ENCODE measurements at regions not wholly inside any gene's neighbourhood (a gene's known extent, or its start where the extent isn't known, plus 50 kb on each side); places are given as distances from the start of the nearest gene placed in this dataset.

GRCh38 chr7:145753004-145753403 is 363.6 kb upstream of the CNTNAP2 start:
- H3K79me2 ChIP-seq (ENCODE audit: control insufficient read depth, insufficient read depth, low read length) = no peaks in the 10 kb centered on the region
- H3K4me3 Mint-ChIP-seq = no peak overlapping the region
- H3K27ac ChIP-seq (ENCODE audit: low read length in 2 of 2) = no peak overlapping the region
- no peaks in the 10 kb centered on the region for H3K9me3 Mint-ChIP-seq (ENCODE audit: insufficient read depth)
- H2AFZ ChIP-seq (ENCODE audit: insufficient read depth, low read depth, low read length, poor library complexity, severe bottlenecking) = no peak overlapping the region
- ATAC-seq (ENCODE audit: low read depth) = no peak
- peaks cover 0 to 7% (median 0%) of the 10 kb centered on the region in 3 donors for H3K9me3 ChIP-seq (ENCODE audit: control extremely low read depth in 1 of 3, control insufficient read depth in 2 of 3, insufficient read depth in 1 of 3, low read length in 2 of 3)
- H3K9ac ChIP-seq (ENCODE audit: low read length) = no peak overlapping the region
- POLR2A ChIA-PET = no interaction called here
- CTCF ChIA-PET = interaction anchor here (0.6 kb wide), 1 partner anchor 158 kb away, joined by 3 read pairs; no protein-coding TSS in a partner anchor
- 99% methylated on average over 9 of the region's 11 CpGs for WGBS (ENCODE audit: insufficient coverage)
- H3K4me1 ChIP-seq (ENCODE audit: control insufficient read depth in 2 of 2, insufficient read depth in 2 of 2, low read length in 2 of 2) = no peaks in the 10 kb centered on the region
- H3K4me2 ChIP-seq (replicated peaks; ENCODE audit: low read depth, low read length, poor library complexity, severe bottlenecking) = no peak overlapping the region
- intact Hi-C loops (cut with micrococcal nuclease) = no loop called here
- H4K20me1 ChIP-seq (ENCODE audit: control insufficient read depth, insufficient read depth, low read length, poor library complexity, severe bottlenecking) = no peaks in the 10 kb centered on the region
- no peaks in the 10 kb centered on the region for H3K27me3 ChIP-seq (replicated peaks in 1 of 4; ENCODE audit: control extremely low read depth in 1 of 4, control insufficient read depth in 3 of 4, insufficient read depth in 4 of 4, low read length in 3 of 4)
- TF ChIP-seq CTCF (IDR thresholded peaks at IDR 0.05) (no peak), EZH2 (IDR thresholded peaks at IDR 0.05; ENCODE audit: borderline replicate concordance, insufficient read depth, low read depth, low read length, poor library complexity, severe bottlenecking) (no peak)
- no peaks in the 10 kb centered on the region for H3K27me3 Mint-ChIP-seq
- no peak for DNase-seq
- no peak overlapping the region for H3K4me3 ChIP-seq (ENCODE audit: control extremely low read depth in 1 of 5, extremely low read depth in 1 of 5, insufficient read depth in 1 of 5, low read depth in 2 of 5, low read length in 4 of 5)
- no peak overlapping the region for H3K27ac Mint-ChIP-seq
- H3K4me1 Mint-ChIP-seq = no peaks in the 10 kb centered on the region
- H3K36me3 ChIP-seq (replicated peaks in 1 of 2; ENCODE audit: control extremely low read depth in 1 of 2, control insufficient read depth in 1 of 2, extremely low read depth in 1 of 2, insufficient read depth in 2 of 2, low read length in 1 of 2) = no peaks in the 10 kb centered on the region

- no peak for TF ChIP-seq CTCF (IDR thresholded peaks at IDR 0.05)
- no peak for TF ChIP-seq EZH2 (IDR thresholded peaks at IDR 0.05; ENCODE audit: borderline replicate concordance, insufficient read depth, low read depth, low read length, poor library complexity, severe bottlenecking)
- H3K4me3 Mint-ChIP-seq = no peak overlapping the region
- intact Hi-C loops (cut with micrococcal nuclease) = no loop called here
- no peak overlapping the region for H3K27ac Mint-ChIP-seq
- POLR2A ChIA-PET = no interaction called here
- DNase-seq (no peak), ATAC-seq (ENCODE audit: low read depth) (no peak)
- Histone ChIP-seq H2AFZ (ENCODE audit: insufficient read depth, low read depth, low read length, poor library complexity, severe bottlenecking) (no peak overlapping the region), H3K27me3 (replicated peaks in 1 of 4; ENCODE audit: control extremely low read depth in 1 of 4, control insufficient read depth in 3 of 4, insufficient read depth in 4 of 4, low read length in 3 of 4) (no peaks in the 10 kb centered on the region), H3K27ac (ENCODE audit: low read length in 2 of 2) (no peak overlapping the region), H3K36me3 (replicated peaks in 1 of 2; ENCODE audit: control extremely low read depth in 1 of 2, control insufficient read depth in 1 of 2, extremely low read depth in 1 of 2, insufficient read depth in 2 of 2, low read length in 1 of 2) (no peaks in the 10 kb centered on the region), H3K9ac (ENCODE audit: low read length) (no peak overlapping the region), H4K20me1 (ENCODE audit: control insufficient read depth, insufficient read depth, low read length, poor library complexity, severe bottlenecking) (no peaks in the 10 kb centered on the region), H3K4me3 (ENCODE audit: control extremely low read depth in 1 of 5, extremely low read depth in 1 of 5, insufficient read depth in 1 of 5, low read depth in 2 of 5, low read length in 4 of 5) (no peak overlapping the region), H3K9me3 (ENCODE audit: control extremely low read depth in 1 of 3, control insufficient read depth in 2 of 3, insufficient read depth in 1 of 3, low read length in 2 of 3) (no peaks in the 10 kb centered on the region), H3K79me2 (ENCODE audit: control insufficient read depth, insufficient read depth, low read length) (no peaks in the 10 kb centered on the region), H3K4me1 (ENCODE audit: control insufficient read depth in 2 of 2, insufficient read depth in 2 of 2, low read length in 2 of 2) (no peaks in the 10 kb centered on the region), H3K4me2 (replicated peaks; ENCODE audit: low read depth, low read length, poor library complexity, severe bottlenecking) (no peak overlapping the region)
- no peaks in the 10 kb centered on the region for H3K27me3 Mint-ChIP-seq
- no peaks in the 10 kb centered on the region for H3K4me1 Mint-ChIP-seq
- CTCF ChIA-PET = no interaction called here
- WGBS (ENCODE audit: insufficient coverage) = no CpG with 5 or more reads among the region's 2 CpGs
- peaks cover 3% of the 10 kb centered on the region for H3K9me3 Mint-ChIP-seq (ENCODE audit: insufficient read depth)
These were observed 379.0 kb upstream of the CNTNAP2 start for GRCh38 chr7:145737617-145738016.
